Lower leg skin (tissue), 3 donors: ENCODE measurements at regions not wholly inside any gene's neighbourhood (a gene's known extent, or its start where the extent isn't known, plus 50 kb on each side); places are given as distances from the start of the nearest gene placed in this dataset.

Experiments
- POLR2A ChIP-seq, 2 donors: fragments of 450-650 bp; IDR thresholded peaks; one replicate each; pipeline ENCODE4 v1.6.1; 2016 to 2017; ENCODE audit warnings: antibody characterized with exemption in 2 of 2, mild to moderate bottlenecking in 1 of 2, moderate library complexity in 1 of 2
- TF ChIP-seq, protein P1 (sequence below), 3 donors: fragments of 450-650 bp; IDR thresholded peaks; one replicate each; pipeline ENCODE4 v1.5.1; 2016; ENCODE audit warnings: antibody characterized with exemption in 3 of 3, mild to moderate bottlenecking in 3 of 3, moderate library complexity in 2 of 3

DNA sequence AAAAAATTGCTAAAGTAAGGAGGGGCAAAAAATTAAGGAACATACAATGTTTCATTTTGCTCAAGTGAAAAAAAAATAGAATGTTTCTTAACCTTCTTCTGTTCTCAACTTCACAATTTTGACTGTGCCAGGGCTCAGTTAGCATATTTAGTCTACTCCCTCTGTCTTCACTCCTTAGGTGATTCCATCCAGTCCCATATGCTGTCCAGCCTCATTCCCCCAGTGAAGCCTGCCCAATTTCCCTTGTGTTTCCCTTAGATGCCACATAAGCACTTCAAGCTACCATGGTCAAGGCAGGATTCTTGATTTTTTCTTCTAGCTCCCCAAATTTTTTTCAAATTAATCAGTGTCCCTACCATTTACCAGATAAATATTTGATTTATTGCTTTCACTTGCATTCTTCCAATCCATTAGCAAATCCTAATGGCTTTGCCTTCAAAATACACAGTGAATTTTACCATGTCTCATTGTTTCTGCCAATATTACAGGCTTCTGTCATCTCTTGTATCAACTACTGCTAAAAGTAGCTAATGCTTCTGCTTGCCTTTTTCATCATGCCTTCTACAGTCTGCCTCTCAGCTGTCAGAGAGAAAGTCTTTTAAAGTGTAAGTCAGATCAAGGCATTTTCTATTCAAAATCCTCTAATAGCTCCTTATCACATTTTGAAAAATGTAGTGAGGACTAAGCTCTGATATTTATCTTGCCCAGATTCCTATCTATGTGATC lies 166.8 kb downstream of the MACC1 start:
- TF ChIP-seq, protein P1, sequence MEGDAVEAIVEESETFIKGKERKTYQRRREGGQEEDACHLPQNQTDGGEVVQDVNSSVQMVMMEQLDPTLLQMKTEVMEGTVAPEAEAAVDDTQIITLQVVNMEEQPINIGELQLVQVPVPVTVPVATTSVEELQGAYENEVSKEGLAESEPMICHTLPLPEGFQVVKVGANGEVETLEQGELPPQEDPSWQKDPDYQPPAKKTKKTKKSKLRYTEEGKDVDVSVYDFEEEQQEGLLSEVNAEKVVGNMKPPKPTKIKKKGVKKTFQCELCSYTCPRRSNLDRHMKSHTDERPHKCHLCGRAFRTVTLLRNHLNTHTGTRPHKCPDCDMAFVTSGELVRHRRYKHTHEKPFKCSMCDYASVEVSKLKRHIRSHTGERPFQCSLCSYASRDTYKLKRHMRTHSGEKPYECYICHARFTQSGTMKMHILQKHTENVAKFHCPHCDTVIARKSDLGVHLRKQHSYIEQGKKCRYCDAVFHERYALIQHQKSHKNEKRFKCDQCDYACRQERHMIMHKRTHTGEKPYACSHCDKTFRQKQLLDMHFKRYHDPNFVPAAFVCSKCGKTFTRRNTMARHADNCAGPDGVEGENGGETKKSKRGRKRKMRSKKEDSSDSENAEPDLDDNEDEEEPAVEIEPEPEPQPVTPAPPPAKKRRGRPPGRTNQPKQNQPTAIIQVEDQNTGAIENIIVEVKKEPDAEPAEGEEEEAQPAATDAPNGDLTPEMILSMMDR (IDR thresholded peaks at IDR 0.05): no peak
- no peak for TF ChIP-seq POLR2A (IDR thresholded peaks at IDR 0.05)
